ENCODE measurements at regions not wholly inside any gene's neighbourhood (a gene's known extent, or its start where the extent isn't known, plus 50 kb on each side); places are given as distances from the start of the nearest gene placed in this dataset.
A peak's percentile ranks its signal among the peaks of the same experiment; 100 is the strongest.

DNA sequence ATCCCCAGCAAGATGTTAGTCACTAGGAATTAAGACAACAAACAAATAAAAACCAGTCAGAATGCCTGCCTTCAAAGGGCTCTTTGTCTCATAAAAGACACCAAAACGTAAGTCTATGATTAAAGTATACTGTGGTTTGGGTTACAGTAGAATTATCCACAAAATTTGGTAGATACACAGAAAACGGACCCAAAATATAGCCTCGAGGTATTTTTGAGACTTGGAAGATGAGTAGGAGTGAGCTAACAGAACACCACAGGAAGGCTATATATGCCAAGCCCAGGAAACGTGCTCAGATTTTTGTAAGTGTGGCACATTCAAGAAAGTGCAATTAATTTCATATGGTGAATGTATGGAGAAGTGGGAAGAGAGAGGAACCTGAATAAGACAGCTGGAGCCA, 831.4 kb downstream of the CDH11 start:
- H3K9me3 ChIP-seq (ENCODE audit: low read depth, low read length), result no peaks in the 10 kb centered on the region
- H4K20me1 ChIP-seq (ENCODE audit: insufficient read depth, low read length), result no peaks in the 10 kb centered on the region
- no peak overlapping the region for H3K27ac ChIP-seq (ENCODE audit: low read depth, low read length)
- no peaks in the 10 kb centered on the region for H3K4me1 ChIP-seq (ENCODE audit: insufficient read depth, low read length)
- no peaks in the 10 kb centered on the region for H3K79me2 ChIP-seq (ENCODE audit: insufficient read depth, low read length)
- no peaks in the 10 kb centered on the region for H3K36me3 ChIP-seq (ENCODE audit: insufficient read depth, low read length)
- H3K4me2 ChIP-seq (ENCODE audit: insufficient read depth, low read length), result no peak overlapping the region
- peak overlapping the region; percentile 23 for H2AFZ ChIP-seq (ENCODE audit: low read length)
- DNase-seq (ENCODE audit: insufficient read length, low spot score, missing footprints), result no peak
- TF ChIP-seq, protein P1, sequence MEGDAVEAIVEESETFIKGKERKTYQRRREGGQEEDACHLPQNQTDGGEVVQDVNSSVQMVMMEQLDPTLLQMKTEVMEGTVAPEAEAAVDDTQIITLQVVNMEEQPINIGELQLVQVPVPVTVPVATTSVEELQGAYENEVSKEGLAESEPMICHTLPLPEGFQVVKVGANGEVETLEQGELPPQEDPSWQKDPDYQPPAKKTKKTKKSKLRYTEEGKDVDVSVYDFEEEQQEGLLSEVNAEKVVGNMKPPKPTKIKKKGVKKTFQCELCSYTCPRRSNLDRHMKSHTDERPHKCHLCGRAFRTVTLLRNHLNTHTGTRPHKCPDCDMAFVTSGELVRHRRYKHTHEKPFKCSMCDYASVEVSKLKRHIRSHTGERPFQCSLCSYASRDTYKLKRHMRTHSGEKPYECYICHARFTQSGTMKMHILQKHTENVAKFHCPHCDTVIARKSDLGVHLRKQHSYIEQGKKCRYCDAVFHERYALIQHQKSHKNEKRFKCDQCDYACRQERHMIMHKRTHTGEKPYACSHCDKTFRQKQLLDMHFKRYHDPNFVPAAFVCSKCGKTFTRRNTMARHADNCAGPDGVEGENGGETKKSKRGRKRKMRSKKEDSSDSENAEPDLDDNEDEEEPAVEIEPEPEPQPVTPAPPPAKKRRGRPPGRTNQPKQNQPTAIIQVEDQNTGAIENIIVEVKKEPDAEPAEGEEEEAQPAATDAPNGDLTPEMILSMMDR (IDR thresholded peaks at IDR 0.05; ENCODE audit: extremely low read depth, low read depth, low read length), result no peak
- no peak overlapping the region for H3K4me3 ChIP-seq (ENCODE audit: insufficient read depth, low read length)
- no peaks in the 10 kb centered on the region for H3K27me3 ChIP-seq (ENCODE audit: insufficient read depth, low read length)

DNA sequence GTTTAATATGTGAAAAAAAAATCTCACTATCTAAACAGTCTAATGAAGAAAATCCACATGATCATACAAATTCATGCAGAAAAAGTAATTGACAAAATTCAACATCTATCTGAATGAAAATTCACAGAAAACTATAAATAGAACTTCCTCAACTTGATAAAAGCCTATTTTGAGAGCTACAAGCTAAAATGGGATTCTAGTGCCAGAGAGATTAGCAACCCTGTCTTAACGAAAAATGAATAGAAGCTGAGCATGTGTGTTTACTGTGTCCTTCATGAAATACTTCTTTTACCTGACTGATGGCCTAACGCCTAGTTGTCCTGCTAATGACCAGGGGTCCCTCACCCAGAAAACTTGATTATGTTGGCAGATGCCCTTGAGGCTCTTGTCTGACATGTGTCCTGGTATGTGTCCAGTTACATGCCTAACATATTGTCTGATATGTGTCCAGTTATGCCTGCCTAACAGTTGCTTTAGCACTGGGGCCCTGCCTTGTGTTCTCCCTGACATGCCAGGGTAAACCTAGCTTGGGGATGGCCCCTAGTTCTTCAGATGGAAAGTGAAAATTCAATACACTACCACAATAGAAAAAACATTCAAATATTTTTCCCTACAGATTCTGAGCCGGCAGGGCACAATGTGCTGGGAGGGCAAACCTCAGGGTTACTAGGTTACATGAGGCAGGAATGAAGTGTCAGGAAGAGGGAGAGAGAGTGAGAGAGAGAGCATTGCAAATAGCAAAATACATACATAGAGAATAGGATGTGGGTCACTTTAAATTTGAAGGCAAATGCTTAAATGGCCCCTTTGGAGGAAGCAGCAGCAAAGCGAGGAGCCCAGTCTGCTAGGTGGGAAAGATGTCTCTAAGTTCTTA, 834.0 kb downstream of the CDH11 start:
- peak overlapping the region; percentile 3 for H2AFZ ChIP-seq (ENCODE audit: low read length)
- TF ChIP-seq, protein P1 (IDR thresholded peaks at IDR 0.05; ENCODE audit: extremely low read depth, low read depth, low read length), result no peak
- H3K4me2 ChIP-seq (ENCODE audit: insufficient read depth, low read length), result no peak overlapping the region

DNA sequence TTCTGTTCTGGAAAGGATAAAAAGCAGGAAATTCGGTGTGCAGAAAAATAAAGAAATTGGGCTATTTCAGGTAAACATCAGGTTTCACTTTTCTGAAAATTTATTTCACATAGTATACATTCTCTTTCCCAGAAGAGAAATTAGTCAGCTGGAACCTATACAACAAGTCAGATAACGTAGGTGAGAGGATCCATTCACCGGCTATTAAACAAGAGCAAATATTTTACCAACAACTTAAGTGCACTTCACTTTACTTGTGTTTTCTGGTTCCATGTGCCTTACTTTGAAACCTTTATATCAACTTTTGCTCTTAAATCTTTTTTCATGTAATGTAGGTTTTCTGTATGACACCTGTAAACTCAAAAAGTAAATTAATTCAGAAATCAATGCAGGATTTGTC, 839.7 kb downstream of the CDH11 start:
- no peaks in the 10 kb centered on the region for H3K79me2 ChIP-seq (ENCODE audit: insufficient read depth, low read length)
- H3K4me1 ChIP-seq (ENCODE audit: insufficient read depth, low read length), result no peaks in the 10 kb centered on the region
- no peak overlapping the region for H3K27ac ChIP-seq (ENCODE audit: low read depth, low read length)
- H2AFZ ChIP-seq (ENCODE audit: low read length), result no peak overlapping the region
- H3K9me3 ChIP-seq (ENCODE audit: low read depth, low read length), result no peaks in the 10 kb centered on the region
- no peaks in the 10 kb centered on the region for H3K36me3 ChIP-seq (ENCODE audit: insufficient read depth, low read length)
- TF ChIP-seq, protein P1 (IDR thresholded peaks at IDR 0.05; ENCODE audit: extremely low read depth, low read depth, low read length), result no peak
- no peaks in the 10 kb centered on the region for H3K27me3 ChIP-seq (ENCODE audit: insufficient read depth, low read length)
- no peak for DNase-seq (ENCODE audit: insufficient read length, low spot score, missing footprints)
- no peak overlapping the region for H3K4me3 ChIP-seq (ENCODE audit: insufficient read depth, low read length)
- H3K4me2 ChIP-seq (ENCODE audit: insufficient read depth, low read length), result no peak overlapping the region
- H4K20me1 ChIP-seq (ENCODE audit: insufficient read depth, low read length), result no peaks in the 10 kb centered on the region

More for the DNA sequence above, 834.0 kb downstream of the CDH11 start:
- Histone ChIP-seq H4K20me1 (ENCODE audit: insufficient read depth, low read length) (no peaks in the 10 kb centered on the region), H3K4me1 (ENCODE audit: insufficient read depth, low read length) (no peaks in the 10 kb centered on the region), H3K4me3 (ENCODE audit: insufficient read depth, low read length) (no peak overlapping the region), H3K36me3 (ENCODE audit: insufficient read depth, low read length) (no peaks in the 10 kb centered on the region), H3K27ac (ENCODE audit: low read depth, low read length) (no peak overlapping the region), H3K9me3 (ENCODE audit: low read depth, low read length) (no peaks in the 10 kb centered on the region), H3K79me2 (ENCODE audit: insufficient read depth, low read length) (no peaks in the 10 kb centered on the region), H3K27me3 (ENCODE audit: insufficient read depth, low read length) (no peaks in the 10 kb centered on the region)
- DNase-seq (ENCODE audit: insufficient read length, low spot score, missing footprints), result peak; percentile 15

GRCh38 chr16:64280317-64280716, 841.5 kb downstream of the CDH11 start:
- Histone ChIP-seq H3K4me3 (ENCODE audit: insufficient read depth, low read length) (no peak overlapping the region), H3K4me1 (ENCODE audit: insufficient read depth, low read length) (no peaks in the 10 kb centered on the region), H3K27ac (ENCODE audit: low read depth, low read length) (no peak overlapping the region), H3K36me3 (ENCODE audit: insufficient read depth, low read length) (no peaks in the 10 kb centered on the region), H3K27me3 (ENCODE audit: insufficient read depth, low read length) (no peaks in the 10 kb centered on the region), H3K79me2 (ENCODE audit: insufficient read depth, low read length) (no peaks in the 10 kb centered on the region), H2AFZ (ENCODE audit: low read length) (no peak overlapping the region), H3K9me3 (ENCODE audit: low read depth, low read length) (no peaks in the 10 kb centered on the region), H4K20me1 (ENCODE audit: insufficient read depth, low read length) (no peaks in the 10 kb centered on the region), H3K4me2 (ENCODE audit: insufficient read depth, low read length) (no peak overlapping the region)
- DNase-seq (ENCODE audit: insufficient read length, low spot score, missing footprints), result no peak
- TF ChIP-seq, protein P1 (IDR thresholded peaks at IDR 0.05; ENCODE audit: extremely low read depth, low read depth, low read length), result no peak

Measured in osteoblast (primary cell).